ENCODE measurements at regions not wholly inside any gene's neighbourhood (a gene's known extent, or its start where the extent isn't known, plus 50 kb on each side); places are given as distances from the start of the nearest gene placed in this dataset.

- no peak for TF ChIP-seq CTCF (IDR thresholded peaks at IDR 0.05)
- no peak for TF ChIP-seq POLR2A (IDR thresholded peaks at IDR 0.05)
Measured at GRCh38 chr3:126285369-126285768, 71.8 kb downstream of the KLF15 start.
